Activated CD8-positive, alpha-beta T cell treated with anti-CD3 and anti-CD28 coated beads for 36 hours (primary cell): ENCODE measurements at regions not wholly inside any gene's neighbourhood (a gene's known extent, or its start where the extent isn't known, plus 50 kb on each side); places are given as distances from the start of the nearest gene placed in this dataset.

Experiments used
- ATAC-seq: fragments of 200-7000 bp; cut with Tn5 transposase; one replicate; pipeline ENCODE4 v1.10.0; 2021; ENCODE audit warnings: mild to moderate bottlenecking, moderate library complexity
- CTCF ChIA-PET: fragments of 350-600 bp; sonication (Branson Sonifier 250); formaldehyde crosslinking; loops from one replicate; lab custom pipeline; 2021; ENCODE audit warnings: antibody characterized with exemption; lab: Charles Lee
- POLR2A ChIA-PET: fragments of 350-600 bp; sonication (Branson Sonifier 250); formaldehyde crosslinking; loops from one replicate; lab custom pipeline; 2021; ENCODE audit warnings: antibody characterized with exemption; lab: Charles Lee
- DNase-seq: peaks from one replicate; pipeline ENCODE4 v3.0.0-alpha.2; 2020
- H3K27ac Mint-ChIP-seq: one replicate; pipeline ENCODE4 v1.8.0; 2021; ENCODE audit warnings: mild to moderate bottlenecking, mixed read lengths
- H3K27me3 Mint-ChIP-seq: one replicate; pipeline ENCODE4 v1.8.0; 2021; ENCODE audit warnings: mixed read lengths
- H3K36me3 Mint-ChIP-seq: one replicate; pipeline ENCODE4 v1.8.0; 2021; ENCODE audit warnings: low read depth, mixed read lengths
- H3K4me1 Mint-ChIP-seq: one replicate; pipeline ENCODE4 v1.8.0; 2021; ENCODE audit warnings: low read depth, mixed read lengths
- H3K4me3 Mint-ChIP-seq: one replicate; pipeline ENCODE4 v1.8.0; 2021; ENCODE audit warnings: mild to moderate bottlenecking, moderate library complexity, mixed read lengths
- H3K9me3 Mint-ChIP-seq: one replicate; pipeline ENCODE4 v1.8.0; 2021; ENCODE audit warnings: mixed read lengths
- CTCF ChIP-seq: fragments of 200-600 bp; IDR thresholded peaks from one replicate; pipeline ENCODE4 v1.8.0; 2022; ENCODE audit warnings: antibody characterized with exemption, mild to moderate bottlenecking
- intact Hi-C: fragments of 100-400 bp; cut with micrococcal nuclease; formaldehyde crosslinking; loops from one replicate; pipeline ENCODE4 v1.10.0; 2022

- ChIA-PET POLR2A (no interaction called here), CTCF (no interaction called here)
- intact Hi-C loops: no loop called here
- Mint-ChIP-seq H3K36me3 (no peaks in the 10 kb centered on the region), H3K9me3 (peaks cover 3% of the 10 kb centered on the region), H3K27me3 (no peaks in the 10 kb centered on the region), H3K4me1 (no peaks in the 10 kb centered on the region), H3K27ac (no peak overlapping the region), H3K4me3 (no peak overlapping the region)
- ATAC-seq (no peak), DNase-seq (no peak)
- no peak for TF ChIP-seq CTCF
Observed at GRCh38 chr10:55460008-55460407, 659.0 kb upstream of the PCDH15 start.

- ATAC-seq (no peak), DNase-seq (no peak)
- peaks cover 1% of the 10 kb centered on the region for H3K9me3 Mint-ChIP-seq
- no peak overlapping the region for H3K4me3 Mint-ChIP-seq
- no peaks in the 10 kb centered on the region for H3K36me3 Mint-ChIP-seq
- H3K4me1 Mint-ChIP-seq: no peaks in the 10 kb centered on the region
- no peaks in the 10 kb centered on the region for H3K27me3 Mint-ChIP-seq
- ChIA-PET POLR2A (no interaction called here), CTCF (no interaction called here)
- H3K27ac Mint-ChIP-seq: no peak overlapping the region
- no peak for TF ChIP-seq CTCF
- intact Hi-C loops: no loop called here
Observed at GRCh38 chr10:55449981-55450380, 649.0 kb upstream of the PCDH15 start.

GRCh38 chr10:55446441-55447002 lies 645.5 kb upstream of the PCDH15 start:
- Mint-ChIP-seq H3K4me1 (no peaks in the 10 kb centered on the region), H3K4me3 (no peak overlapping the region), H3K27me3 (no peaks in the 10 kb centered on the region), H3K27ac (no peak overlapping the region), H3K9me3 (no peaks in the 10 kb centered on the region), H3K36me3 (no peaks in the 10 kb centered on the region)
- DNase-seq (no peak), ATAC-seq (no peak)
- intact Hi-C loops: no loop called here
- ChIA-PET CTCF (no interaction called here), POLR2A (no interaction called here)
- no peak for TF ChIP-seq CTCF

GRCh38 chr10:55441777-55442176 lies 640.7 kb upstream of the PCDH15 start:
- ATAC-seq: no peak
- ChIA-PET CTCF (no interaction called here), POLR2A (no interaction called here)
- no peak overlapping the region for H3K27ac Mint-ChIP-seq
- no peaks in the 10 kb centered on the region for H3K27me3 Mint-ChIP-seq
- H3K4me1 Mint-ChIP-seq: no peaks in the 10 kb centered on the region
- no peak overlapping the region for H3K4me3 Mint-ChIP-seq
- H3K36me3 Mint-ChIP-seq: no peaks in the 10 kb centered on the region
- no peak for DNase-seq
- no peak for TF ChIP-seq CTCF
- H3K9me3 Mint-ChIP-seq: no peaks in the 10 kb centered on the region
- intact Hi-C loops: no loop called here

- DNase-seq (no peak), ATAC-seq (no peak)
- ChIA-PET POLR2A (no interaction called here), CTCF (interaction anchor here (0.6 kb wide), 1 partner anchor 121 kb away, joined by 4 read pairs; no protein-coding TSS in a partner anchor)
- no peaks in the 10 kb centered on the region for H3K4me1 Mint-ChIP-seq
- intact Hi-C loops: no loop called here
- H3K36me3 Mint-ChIP-seq: no peaks in the 10 kb centered on the region
- no peaks in the 10 kb centered on the region for H3K27me3 Mint-ChIP-seq
- no peak overlapping the region for H3K4me3 Mint-ChIP-seq
- H3K27ac Mint-ChIP-seq: no peak overlapping the region
- no peak for TF ChIP-seq CTCF
- H3K9me3 Mint-ChIP-seq: peaks cover 5% of the 10 kb centered on the region
Observed at GRCh38 chr10:55426138-55426537, 625.1 kb upstream of the PCDH15 start.
